ENCODE measurements at regions not wholly inside any gene's neighbourhood (a gene's known extent, or its start where the extent isn't known, plus 50 kb on each side); places are given as distances from the start of the nearest gene placed in this dataset.

GRCh38 chr22:22374579-22374978, 130.0 kb downstream of the VPREB1 start (continued):
- TF ChIP-seq ATF3 (IDR thresholded peaks at IDR 0.05), result peak; percentile 83
- no peak for TF ChIP-seq ATF3 (CRISPR knock-in tag; conservative IDR thresholded peaks at IDR 0.05)
- no peak for TF ChIP-seq SMARCB1 (IDR thresholded peaks at IDR 0.05; ENCODE audit: insufficient read length, low read depth)
- no peak for TF ChIP-seq STAT6 (CRISPR knock-in tag; IDR thresholded peaks at IDR 0.05)
- no peak for TF ChIP-seq ZNF277 (CRISPR knock-in tag; IDR thresholded peaks at IDR 0.05; ENCODE audit: borderline replicate concordance)
- peak in 1 of 2 experiments; percentile 52; a peak in 1 of 4 replicates for TF ChIP-seq TRIM24 (IDR thresholded peaks at IDR 0.05)
- no peak for TF ChIP-seq MNT (conservative IDR thresholded peaks at IDR 0.05)
- no peak for TF ChIP-seq ARID4B (CRISPR knock-in tag; IDR thresholded peaks at IDR 0.05)
- peak; percentile 66; the same call in 1 of the 2 replicates for TF ChIP-seq ATF4 (CRISPR knock-in tag; IDR thresholded peaks at IDR 0.05)
- TF ChIP-seq MIER1 (IDR thresholded peaks at IDR 0.05; ENCODE audit: low read depth), result no peak
- no peak for TF ChIP-seq NFRKB (IDR thresholded peaks at IDR 0.05; ENCODE audit: low read depth)
- no peak for TF ChIP-seq SNAPC5 (CRISPR knock-in tag; IDR thresholded peaks at IDR 0.05)
- TF ChIP-seq ZNF586 (CRISPR knock-in tag; conservative IDR thresholded peaks at IDR 0.05), result no peak
- peak; percentile 3; the same call in 1 of the 2 replicates for TF ChIP-seq JUND (IDR thresholded peaks at IDR 0.05; ENCODE audit: borderline replicate concordance, low read depth, low read length)
- no peak for TF ChIP-seq JUND (tag; IDR thresholded peaks at IDR 0.05; ENCODE audit: borderline replicate concordance, low read depth, low read length)
- peak; percentile 60; the same call in 1 of the 2 replicates for TF ChIP-seq ATF7 (IDR thresholded peaks at IDR 0.05)
- TF ChIP-seq NR1H2 (CRISPR knock-in tag; IDR thresholded peaks at IDR 0.05), result no peak
